ENCODE measurements at regions not wholly inside any gene's neighbourhood (a gene's known extent, or its start where the extent isn't known, plus 50 kb on each side); places are given as distances from the start of the nearest gene placed in this dataset.

DNA sequence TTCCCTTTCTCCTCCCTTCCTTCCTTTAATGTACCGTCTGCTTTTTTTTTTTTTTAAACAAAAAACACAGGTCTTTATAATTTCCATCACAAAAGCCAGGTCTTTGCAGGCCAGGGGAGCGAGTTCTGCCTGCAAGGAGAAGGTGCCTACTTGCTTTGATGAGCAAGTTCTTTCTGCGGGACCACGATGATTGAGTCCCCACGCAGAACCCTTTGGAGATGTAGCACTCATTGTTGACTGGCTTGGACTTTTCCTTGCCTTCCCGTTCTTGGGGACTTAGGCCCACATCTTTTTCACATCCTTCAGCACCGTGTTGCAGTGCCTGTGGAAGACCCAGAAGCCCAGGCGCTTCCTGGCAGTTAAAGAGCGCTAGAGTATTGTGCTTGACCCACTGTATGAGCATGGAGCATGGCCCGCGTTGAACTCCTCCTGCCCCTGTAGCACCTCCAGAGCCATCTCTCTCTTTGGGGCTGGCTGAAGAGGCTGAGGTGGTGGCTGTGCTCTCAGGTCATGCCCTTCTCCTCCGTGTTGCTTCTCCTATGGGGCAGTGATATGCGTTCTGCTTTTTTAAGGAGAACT lies 177.6 kb downstream of the EXOC5 start:
- H3K9ac ChIP-seq (ENCODE audit: insufficient read depth, low read depth, low read length), result no peak overlapping the region
- H3K27ac ChIP-seq (ENCODE audit: extremely low read length, insufficient read depth, low read length), result no peak overlapping the region
- BruUV-seq (replicated peaks), result no TSS peak
- TF ChIP-seq MBNL3 (CRISPR knock-in tag; conservative IDR thresholded peaks at IDR 0.05), result no peak
- no peak for DNase-seq (ENCODE audit: low spot score)
- in situ Hi-C loops (cut with HindIII; ENCODE audit: extremely low pct_ligation_motif_present, low pct_unique_long_range_greater_than_20kb), result no loop called here
- intact Hi-C loops (cut with micrococcal nuclease; ENCODE audit: unreplicated experiment), result no loop called here
- H3K79me2 ChIP-seq (ENCODE audit: insufficient read depth, low read length), result no peaks in the 10 kb centered on the region
- no peaks in the 10 kb centered on the region for H4K20me1 ChIP-seq (ENCODE audit: insufficient read depth, low read length)
- no peak overlapping the region for H3K4me2 ChIP-seq (ENCODE audit: low read depth, low read length)
- H3K36me3 ChIP-seq (replicated peaks in 1 of 2; ENCODE audit: control insufficient read depth in 1 of 2, insufficient read depth in 2 of 2, low read length in 2 of 2), result no peaks in the 10 kb centered on the region
- no peak overlapping the region for H2AFZ ChIP-seq (ENCODE audit: low read length)
- POLR2A ChIA-PET, result no interaction called here
- CTCF ChIA-PET (ENCODE audit: low intra/inter-chr PET ratio, low total read pairs), result no interaction called here
- no peak for ATAC-seq
- FAIRE-seq, result no peak
- no peaks in the 10 kb centered on the region for H3K4me1 ChIP-seq (ENCODE audit: insufficient read depth, low read length)
- H3K4me3 ChIP-seq (replicated peaks in 1 of 3; ENCODE audit: insufficient read depth in 1 of 3, low read depth in 2 of 3, low read length in 3 of 3), result no peak overlapping the region
- no peaks in the 10 kb centered on the region for H3K9me3 ChIP-seq (ENCODE audit: low read length)
- 41% methylated on average over 13 of the region's 13 CpGs for WGBS (ENCODE audit: low lambda C conversion rate)
- H3K27me3 ChIP-seq (ENCODE audit: control insufficient read depth in 1 of 2, insufficient read depth in 2 of 2, low read length in 2 of 2), result no peaks in the 10 kb centered on the region

DNA sequence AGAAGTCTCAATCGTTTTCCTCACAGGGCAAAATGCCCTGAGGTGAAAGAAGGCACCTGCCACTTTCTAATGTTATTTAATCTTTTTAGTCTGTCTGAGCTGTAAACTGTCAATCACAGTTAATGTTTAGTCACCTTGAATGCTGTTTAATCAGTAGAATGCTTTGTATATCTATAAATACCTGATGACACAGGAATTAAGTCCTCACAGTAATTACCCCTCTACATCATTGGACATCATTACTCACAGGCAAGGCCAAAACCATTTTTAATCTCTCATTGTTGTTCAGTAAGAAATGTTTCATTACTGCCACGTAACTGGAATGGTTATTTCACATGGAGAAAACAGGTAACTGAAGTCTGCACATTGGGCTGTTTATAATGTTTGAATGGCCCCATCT lies 178.8 kb downstream of the EXOC5 start:
- Histone ChIP-seq H2AFZ (ENCODE audit: low read length) (no peak overlapping the region), H3K27ac (ENCODE audit: extremely low read length, insufficient read depth, low read length) (no peak overlapping the region), H3K79me2 (ENCODE audit: insufficient read depth, low read length) (no peaks in the 10 kb centered on the region), H3K27me3 (ENCODE audit: control insufficient read depth in 1 of 2, insufficient read depth in 2 of 2, low read length in 2 of 2) (no peaks in the 10 kb centered on the region; a peak in 1 of 5 replicates), H3K4me1 (ENCODE audit: insufficient read depth, low read length) (no peaks in the 10 kb centered on the region), H3K4me2 (ENCODE audit: low read depth, low read length) (no peak overlapping the region), H3K4me3 (replicated peaks in 1 of 3; ENCODE audit: insufficient read depth in 1 of 3, low read depth in 2 of 3, low read length in 3 of 3) (no peak overlapping the region), H4K20me1 (ENCODE audit: insufficient read depth, low read length) (no peaks in the 10 kb centered on the region), H3K36me3 (replicated peaks in 1 of 2; ENCODE audit: control insufficient read depth in 1 of 2, insufficient read depth in 2 of 2, low read length in 2 of 2) (no peaks in the 10 kb centered on the region), H3K9ac (ENCODE audit: insufficient read depth, low read depth, low read length) (no peak overlapping the region), H3K9me3 (ENCODE audit: low read length) (no peaks in the 10 kb centered on the region)
- POLR2A ChIA-PET, result no interaction called here
- no TSS peak for BruUV-seq (replicated peaks)
- intact Hi-C loops (cut with micrococcal nuclease; ENCODE audit: unreplicated experiment), result no loop called here
- TF ChIP-seq, protein P1, sequence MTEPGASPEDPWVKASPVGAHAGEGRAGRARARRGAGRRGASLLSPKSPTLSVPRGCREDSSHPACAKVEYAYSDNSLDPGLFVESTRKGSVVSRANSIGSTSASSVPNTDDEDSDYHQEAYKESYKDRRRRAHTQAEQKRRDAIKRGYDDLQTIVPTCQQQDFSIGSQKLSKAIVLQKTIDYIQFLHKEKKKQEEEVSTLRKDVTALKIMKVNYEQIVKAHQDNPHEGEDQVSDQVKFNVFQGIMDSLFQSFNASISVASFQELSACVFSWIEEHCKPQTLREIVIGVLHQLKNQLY (CRISPR knock-in tag; IDR thresholded peaks at IDR 0.05), result no peak
- TF ChIP-seq KDM1A (CRISPR knock-in tag; IDR thresholded peaks at IDR 0.05), result no peak
- TF ChIP-seq HCFC1 (IDR thresholded peaks at IDR 0.05; ENCODE audit: low read depth, low read length), result no peak
- no peak for TF ChIP-seq NFRKB (IDR thresholded peaks at IDR 0.05)
- TF ChIP-seq BORCS8-MEF2B (CRISPR knock-in tag; IDR thresholded peaks at IDR 0.05), result no peak
- TF ChIP-seq HNF4G (IDR thresholded peaks at IDR 0.05; ENCODE audit: borderline replicate concordance, low read depth, low read length), result no peak
- TF ChIP-seq HNF4G (CRISPR knock-in tag; IDR thresholded peaks at IDR 0.05; ENCODE audit: borderline replicate concordance, low read depth), result no peak
- TF ChIP-seq, protein P2, sequence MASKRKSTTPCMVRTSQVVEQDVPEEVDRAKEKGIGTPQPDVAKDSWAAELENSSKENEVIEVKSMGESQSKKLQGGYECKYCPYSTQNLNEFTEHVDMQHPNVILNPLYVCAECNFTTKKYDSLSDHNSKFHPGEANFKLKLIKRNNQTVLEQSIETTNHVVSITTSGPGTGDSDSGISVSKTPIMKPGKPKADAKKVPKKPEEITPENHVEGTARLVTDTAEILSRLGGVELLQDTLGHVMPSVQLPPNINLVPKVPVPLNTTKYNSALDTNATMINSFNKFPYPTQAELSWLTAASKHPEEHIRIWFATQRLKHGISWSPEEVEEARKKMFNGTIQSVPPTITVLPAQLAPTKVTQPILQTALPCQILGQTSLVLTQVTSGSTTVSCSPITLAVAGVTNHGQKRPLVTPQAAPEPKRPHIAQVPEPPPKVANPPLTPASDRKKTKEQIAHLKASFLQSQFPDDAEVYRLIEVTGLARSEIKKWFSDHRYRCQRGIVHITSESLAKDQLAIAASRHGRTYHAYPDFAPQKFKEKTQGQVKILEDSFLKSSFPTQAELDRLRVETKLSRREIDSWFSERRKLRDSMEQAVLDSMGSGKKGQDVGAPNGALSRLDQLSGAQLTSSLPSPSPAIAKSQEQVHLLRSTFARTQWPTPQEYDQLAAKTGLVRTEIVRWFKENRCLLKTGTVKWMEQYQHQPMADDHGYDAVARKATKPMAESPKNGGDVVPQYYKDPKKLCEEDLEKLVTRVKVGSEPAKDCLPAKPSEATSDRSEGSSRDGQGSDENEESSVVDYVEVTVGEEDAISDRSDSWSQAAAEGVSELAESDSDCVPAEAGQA (IDR thresholded peaks at IDR 0.05; ENCODE audit: low read depth), result no peak
- TF ChIP-seq, protein P2 (CRISPR knock-in tag; IDR thresholded peaks at IDR 0.05; ENCODE audit: borderline replicate concordance), result no peak
- TF ChIP-seq NFATC3 (CRISPR knock-in tag; IDR thresholded peaks at IDR 0.05), result no peak
- no peak for TF ChIP-seq ZMYM2 (CRISPR knock-in tag; IDR thresholded peaks at IDR 0.05)
- CTCF ChIA-PET (ENCODE audit: low intra/inter-chr PET ratio, low total read pairs), result no interaction called here
- DNase-seq (ENCODE audit: low spot score) (no peak), ATAC-seq (no peak), FAIRE-seq (no peak)
- 0% methylated on average over 2 of the region's 2 CpGs for WGBS (ENCODE audit: low lambda C conversion rate)
- in situ Hi-C loops (cut with HindIII; ENCODE audit: extremely low pct_ligation_motif_present, low pct_unique_long_range_greater_than_20kb), result no loop called here

Measured in HepG2 (cell line).